Adipose tissue (tissue), 3 donors: ENCODE measurements at regions not wholly inside any gene's neighbourhood (a gene's known extent, or its start where the extent isn't known, plus 50 kb on each side); places are given as distances from the start of the nearest gene placed in this dataset.

Experiments
- H3K27ac ChIP-seq: one replicate; pipeline ENCODE4 v1.5.1; 2013; ENCODE audit warnings: low read depth, low read length
- WGBS, 3 donors: extraction: QIAGEN DNeasy Blood & Tissue Kit; methylation state at CpG; one replicate each; pipeline ENCODE4 v1.1.7; 2013; 5-methylcytosine and 5-hydroxymethylcytosine counted together
- donor health status: healthy with polysubstance abuse.
- donor health status: Bipolar disorder and iron deficiency.
- donor health status: healthy.

DNA sequence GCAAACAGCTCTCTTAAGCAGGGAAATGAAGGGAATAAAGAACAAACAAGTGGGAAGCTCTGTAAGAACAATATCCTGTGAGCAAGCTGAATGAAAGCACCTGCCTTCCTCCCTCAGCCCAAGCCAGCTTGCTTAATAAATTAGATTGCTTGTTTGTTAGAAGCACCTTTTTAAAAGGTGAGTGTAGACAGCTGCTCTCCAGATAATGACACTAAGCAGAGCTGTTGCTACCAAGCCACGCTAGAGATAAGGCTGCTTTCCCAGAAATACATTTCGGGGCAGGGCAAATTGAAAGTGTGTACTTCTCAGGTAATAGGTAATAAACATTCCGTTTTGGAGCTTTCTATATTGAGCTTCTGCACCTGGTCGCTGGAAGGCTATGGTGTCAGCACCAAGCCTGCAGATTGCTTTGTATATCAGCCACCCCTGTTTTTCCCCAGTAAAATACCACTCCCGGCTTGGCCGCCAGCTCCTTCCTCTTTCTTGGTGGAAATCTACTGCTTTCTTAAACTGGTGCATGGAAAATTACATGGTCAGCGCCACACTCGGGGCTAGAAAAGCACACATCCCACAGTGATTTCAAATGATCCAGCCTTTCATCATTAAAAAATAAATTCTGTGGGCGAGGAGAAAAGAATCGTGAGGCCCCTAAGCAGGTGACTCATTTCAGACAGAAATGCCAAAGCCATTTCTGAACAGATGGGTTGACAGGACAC is 151.3 kb downstream of the ETS2 start:
- WGBS, 3 donors, result 37 to 67% (median 65%) methylated on average over 10 of the region's 10 CpGs
- H3K27ac ChIP-seq, result no peak overlapping the region

- 52 to 77% (median 75%) methylated on average over 5 of the region's 5 CpGs for WGBS, 3 donors
- H3K27ac ChIP-seq, result no peak overlapping the region
These were observed 150.8 kb downstream of the ETS2 start for GRCh38 chr21:38956521-38956855.

DNA sequence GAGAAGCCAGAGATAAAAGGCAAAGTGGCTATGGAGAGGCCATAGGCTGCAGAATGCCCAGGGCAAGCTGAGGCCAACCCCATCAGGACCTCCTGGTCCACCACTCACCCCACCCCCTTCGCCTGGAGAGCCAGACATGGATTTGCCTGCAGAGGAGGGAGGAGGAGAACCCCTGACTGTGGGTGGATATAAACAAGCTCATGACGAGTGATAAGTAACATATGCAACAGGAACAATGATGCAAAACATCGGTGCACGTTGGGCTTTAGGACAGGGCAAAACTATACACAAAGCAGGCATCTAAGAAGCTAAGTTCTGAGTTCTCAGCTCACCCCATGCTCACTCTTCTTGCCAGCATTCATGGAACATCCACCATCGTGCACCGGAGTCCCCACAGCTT is 150.3 kb downstream of the ETS2 start:
- no peak overlapping the region for H3K27ac ChIP-seq
- WGBS, 3 donors, result 80 to 86% (median 84%) methylated on average over 6 of the region's 6 CpGs

DNA sequence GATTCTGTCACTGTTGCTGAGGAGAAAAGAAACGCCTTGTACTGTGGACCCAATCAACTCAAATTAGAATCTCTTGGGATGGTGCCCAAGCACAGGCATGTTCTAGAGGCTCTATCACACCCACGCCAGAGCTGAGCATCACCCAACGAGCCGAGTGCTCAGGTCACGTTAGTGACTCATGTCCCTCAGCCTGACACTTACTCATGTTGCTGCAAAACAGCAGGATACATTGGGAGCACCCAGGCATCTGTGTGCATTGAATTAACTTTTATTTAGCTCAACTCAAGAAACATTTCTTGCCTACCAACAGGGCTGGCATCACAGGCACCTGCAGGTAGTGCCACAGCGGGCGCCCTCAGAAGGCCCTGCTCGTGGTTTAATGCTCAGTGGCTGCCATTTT is 149.8 kb downstream of the ETS2 start:
- no peak overlapping the region for H3K27ac ChIP-seq
- WGBS, 3 donors, result 88 to 95% (median 94%) methylated on average over 8 of the region's 8 CpGs

DNA sequence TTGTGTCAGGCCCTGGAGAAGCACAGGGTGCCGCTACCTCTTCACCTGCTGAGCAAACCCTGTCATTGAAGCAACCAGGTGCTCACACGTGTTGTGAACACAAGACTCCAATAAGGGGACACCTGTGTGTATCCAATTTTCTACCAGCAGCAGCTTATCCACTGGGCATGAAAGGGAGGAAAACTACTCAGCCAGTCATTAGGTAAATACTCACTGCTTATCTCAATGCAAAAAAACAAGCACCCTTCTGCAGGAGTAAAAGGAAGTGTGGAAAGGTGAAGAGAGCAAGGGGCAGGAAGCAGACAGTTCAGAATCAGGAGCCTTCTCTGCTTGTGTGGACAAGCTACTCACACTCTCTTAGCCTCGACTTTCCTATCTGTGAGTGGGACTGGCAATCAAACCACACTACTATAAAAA is 148.9 kb downstream of the ETS2 start:
- 59 to 76% (median 74%) methylated on average over 3 of the region's 3 CpGs for WGBS, 3 donors
- H3K27ac ChIP-seq, result no peak overlapping the region

DNA sequence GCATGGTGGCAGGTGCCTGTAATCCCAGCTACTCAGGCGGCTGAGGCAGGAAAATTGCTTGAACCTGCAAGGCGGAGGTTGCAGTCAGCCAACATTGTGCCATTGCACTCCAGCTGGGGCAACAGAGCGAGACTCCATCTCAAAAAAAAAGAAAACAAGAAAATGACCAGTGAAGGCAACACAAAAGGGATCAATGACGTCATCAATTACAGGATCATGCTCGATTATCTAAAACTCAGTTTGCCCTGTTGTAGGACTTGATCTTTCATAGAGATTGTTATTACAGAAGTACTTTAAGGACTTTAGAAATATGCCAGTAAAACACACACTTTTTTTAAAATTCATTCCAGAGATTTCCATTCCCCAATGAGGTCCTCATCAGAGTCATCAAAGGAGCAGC is 147.8 kb downstream of the ETS2 start:
- no peak overlapping the region for H3K27ac ChIP-seq

DNA sequence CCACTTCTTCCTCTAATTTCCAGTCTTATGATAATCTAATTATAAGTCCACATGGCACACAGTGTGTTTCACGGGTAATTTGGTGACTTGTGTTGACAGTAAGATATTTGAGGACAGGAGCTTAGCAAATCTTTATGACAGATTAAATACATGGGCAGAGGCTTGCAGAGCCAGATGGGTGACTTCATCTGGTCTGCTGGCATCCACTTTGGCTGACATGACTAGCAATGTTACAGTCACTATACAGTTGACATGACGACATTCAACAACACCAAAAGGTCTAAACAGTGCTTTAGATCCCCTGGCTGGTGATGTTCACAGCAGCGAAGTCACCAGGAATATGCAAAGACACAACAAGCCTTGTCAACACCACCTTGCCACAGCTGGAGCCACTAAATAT is 147.2 kb downstream of the ETS2 start:
- WGBS, 3 donors, result 77 to 93% (median 80%) methylated on average over 3 of the region's 3 CpGs
- H3K27ac ChIP-seq, result no peak overlapping the region

More for the DNA sequence above, 147.8 kb downstream of the ETS2 start:
- 88 to 96% (median 94%) methylated on average over 5 of the region's 5 CpGs for WGBS, 3 donors

GRCh38 chr21:38951095-38951730 is 145.5 kb downstream of the ETS2 start:
- no peak overlapping the region for H3K27ac ChIP-seq
- 50 to 86% (median 82%) methylated on average over 1 of the region's 1 CpG for WGBS, 3 donors

DNA sequence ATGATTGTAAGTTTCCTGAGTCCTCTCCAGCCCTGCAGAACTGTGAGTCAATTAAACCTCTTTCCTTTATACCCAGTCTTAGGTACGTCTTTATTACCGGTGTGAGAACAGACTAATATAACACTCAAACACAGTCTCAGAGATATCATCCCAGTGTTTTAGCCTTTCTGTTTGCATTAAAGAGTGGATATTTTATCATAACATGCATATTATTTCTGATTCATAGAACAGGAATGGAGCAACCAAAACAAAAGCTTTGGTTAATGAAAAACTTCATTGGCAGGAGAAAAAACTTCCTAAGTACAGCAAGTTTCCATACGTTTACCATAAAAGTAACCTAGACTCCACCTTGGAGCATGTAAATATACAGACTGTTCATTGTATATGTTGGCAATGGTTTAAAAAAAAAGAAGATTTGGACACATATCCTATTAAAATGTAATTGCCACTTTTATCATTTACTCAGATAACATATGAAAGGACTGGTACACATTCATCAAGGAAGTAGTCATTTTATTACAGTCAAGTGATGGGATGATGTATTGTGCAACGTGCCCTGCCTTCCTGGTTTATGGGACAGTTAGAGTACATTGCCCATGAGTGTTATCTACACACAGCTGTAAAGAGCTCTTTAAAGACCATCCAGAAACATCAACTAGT is 144.8 kb downstream of the ETS2 start:
- H3K27ac ChIP-seq, result no peak overlapping the region
- WGBS, 3 donors, result 53 to 65% (median 62%) methylated on average over 4 of the region's 4 CpGs

- 88 to 90% (median 89%) methylated on average over 1 of the region's 1 CpG for WGBS, 3 donors
These were observed 143.3 kb downstream of the ETS2 start for GRCh38 chr21:38949070-38949380.

DNA sequence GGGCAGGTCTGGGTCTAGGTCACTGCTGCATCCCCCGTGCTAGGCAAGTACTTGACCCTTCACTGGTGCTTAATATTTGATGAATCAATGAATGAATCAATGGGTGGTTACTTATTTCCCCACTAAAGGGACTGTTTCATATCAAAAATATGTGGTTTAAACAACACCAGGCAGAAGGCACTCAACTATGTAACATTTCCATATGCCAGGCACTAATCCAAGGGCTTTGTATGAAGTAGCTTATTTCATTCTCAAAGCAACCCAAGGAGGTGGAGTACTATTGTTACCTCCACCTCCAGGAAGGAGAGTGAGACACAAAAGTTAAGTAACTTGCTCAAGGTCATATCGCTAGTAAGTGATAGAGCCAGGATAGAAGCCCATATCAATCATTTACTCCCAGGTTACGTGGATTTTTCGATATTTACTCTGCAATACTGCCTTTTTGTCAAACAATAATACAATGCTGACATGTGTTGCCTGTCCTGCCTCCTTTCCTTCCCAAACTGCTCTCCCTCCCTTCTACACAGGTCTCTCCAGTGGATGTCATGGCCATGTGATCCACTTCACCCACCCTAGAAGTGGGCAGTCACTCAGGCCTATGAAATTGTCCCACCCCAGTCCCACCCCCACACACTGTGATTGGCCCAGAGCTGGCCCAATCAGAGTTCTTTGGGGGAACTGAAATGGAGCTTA is 142.8 kb downstream of the ETS2 start:
- 41 to 91% (median 82%) methylated on average over 4 of the region's 4 CpGs for WGBS, 3 donors
- H3K27ac ChIP-seq, result no peak overlapping the region

More at GRCh38 chr21:38949070-38949380, 143.3 kb downstream of the ETS2 start:
- H3K27ac ChIP-seq, result no peak overlapping the region

GRCh38 chr21:38945545-38946245 is 140.0 kb downstream of the ETS2 start:
- no peak overlapping the region for H3K27ac ChIP-seq
- WGBS, 3 donors, result 58 to 85% (median 81%) methylated on average over 17 of the region's 17 CpGs

- 78 to 90% (median 87%) methylated on average over 14 of the region's 14 CpGs for WGBS, 3 donors
- H3K27ac ChIP-seq, result no peak overlapping the region
These were observed 139.2 kb downstream of the ETS2 start for GRCh38 chr21:38944903-38945302.

- H3K27ac ChIP-seq, result no peak overlapping the region
- WGBS, 3 donors, result 91 to 96% (median 95%) methylated on average over 11 of the region's 11 CpGs
These were observed 138.7 kb downstream of the ETS2 start for GRCh38 chr21:38944402-38944801.

- 65 to 95% (median 93%) methylated on average over 7 of the region's 7 CpGs for WGBS, 3 donors
- H3K27ac ChIP-seq, result no peak overlapping the region
These were observed 137.1 kb downstream of the ETS2 start for GRCh38 chr21:38942748-38943211.

DNA sequence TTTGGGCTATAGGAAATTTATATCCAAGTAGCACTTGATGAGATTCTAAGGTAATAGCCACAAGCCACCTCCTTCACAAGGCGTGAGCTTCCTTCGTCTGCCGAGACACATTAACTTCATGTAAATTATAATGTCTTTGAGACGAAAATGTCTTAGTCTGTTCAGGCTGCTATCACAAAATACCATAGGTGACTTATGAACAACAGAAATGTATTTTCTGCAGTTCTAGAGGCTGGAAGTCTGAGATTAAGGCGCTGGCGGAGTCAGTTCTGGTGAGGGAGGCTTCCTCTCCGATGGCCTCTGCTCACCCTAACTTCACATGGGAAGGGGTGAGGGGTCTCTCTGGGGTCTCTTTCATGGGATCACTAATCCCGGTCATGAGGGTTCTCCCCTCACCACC is 133.0 kb downstream of the ETS2 start:
- no peak overlapping the region for H3K27ac ChIP-seq
- 69 to 88% (median 82%) methylated on average over 8 of the region's 8 CpGs for WGBS, 3 donors

GRCh38 chr21:38938343-38938742 is 132.6 kb downstream of the ETS2 start:
- 45 to 64% (median 62%) methylated on average over 7 of the region's 7 CpGs for WGBS, 3 donors
- H3K27ac ChIP-seq, result no peak overlapping the region

DNA sequence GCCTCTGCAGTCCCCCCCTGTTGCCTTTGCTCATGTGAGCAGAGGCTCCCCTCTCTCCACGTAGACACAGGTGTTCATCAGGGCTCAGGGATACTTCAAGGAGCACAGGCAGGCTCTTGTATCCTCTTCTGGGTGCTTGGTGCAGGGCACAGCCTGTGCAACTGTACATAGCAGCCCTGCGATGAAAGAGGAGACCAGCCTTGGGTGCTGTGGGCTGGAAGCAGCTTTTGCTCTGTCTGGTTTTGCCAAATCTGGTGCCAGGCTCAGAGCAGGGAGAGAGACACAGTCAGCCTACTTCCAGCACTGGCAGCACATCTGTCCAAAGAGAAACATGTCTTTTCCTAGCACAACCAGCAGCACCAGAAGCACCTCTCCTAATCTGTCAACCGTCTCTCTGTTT is 132.1 kb downstream of the ETS2 start:
- H3K27ac ChIP-seq, result no peak overlapping the region
- WGBS, 3 donors, result 73 to 85% (median 74%) methylated on average over 2 to 3 of the region's 3 CpGs
